Activated CD8-positive, alpha-beta memory T cell treated with anti-CD3 and anti-CD28 coated beads, Interleukin-2, amount 50 U/mL, for 48 hours (primary cell): ENCODE measurements at regions not wholly inside any gene's neighbourhood (a gene's known extent, or its start where the extent isn't known, plus 50 kb on each side); places are given as distances from the start of the nearest gene placed in this dataset.

Source experiments
- DNase-seq: peaks from one replicate; pipeline ENCODE4 v3.0.0-alpha.2; 2020

DNA sequence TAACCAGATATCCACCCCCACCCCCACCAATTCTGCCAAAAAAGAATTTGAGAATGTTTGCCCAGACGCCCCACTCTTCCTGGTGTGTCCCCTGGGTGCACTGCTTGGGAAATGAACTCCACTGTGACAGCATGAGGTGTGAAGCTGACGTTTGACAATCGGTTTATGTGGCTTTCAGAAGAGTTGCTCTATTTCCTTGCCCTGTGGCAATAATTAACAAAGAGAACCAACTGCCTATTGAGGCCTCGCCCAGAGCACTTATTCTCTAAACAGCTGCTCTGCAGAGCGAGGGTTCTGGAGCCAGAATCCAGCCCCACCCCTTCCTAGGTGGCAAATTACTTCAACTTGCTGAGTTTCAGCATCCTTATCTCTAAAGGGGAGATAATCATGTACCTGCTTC, 115.8 kb upstream of the SIX3 start:
- DNase-seq = no peak

DNA sequence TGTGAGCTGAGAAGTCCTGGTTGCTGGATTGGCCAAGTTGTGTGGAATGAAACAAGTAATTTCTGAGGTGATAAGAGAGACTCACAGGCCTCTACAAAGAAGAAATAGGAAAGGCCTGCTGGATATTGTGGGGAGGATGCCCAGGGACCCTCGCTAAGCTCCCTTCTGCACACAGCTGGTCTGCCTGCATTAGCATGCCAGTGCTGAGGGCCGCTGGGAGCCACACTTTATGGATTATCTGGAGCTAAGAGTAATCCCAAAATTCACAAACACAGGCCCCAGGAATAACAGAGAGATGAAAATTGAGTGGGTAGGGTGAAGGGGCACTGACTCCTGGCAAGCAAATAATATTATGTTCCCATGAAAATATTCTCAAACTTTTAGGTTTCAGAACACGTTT, 114.9 kb upstream of the SIX3 start:
- DNase-seq = no peak

DNA sequence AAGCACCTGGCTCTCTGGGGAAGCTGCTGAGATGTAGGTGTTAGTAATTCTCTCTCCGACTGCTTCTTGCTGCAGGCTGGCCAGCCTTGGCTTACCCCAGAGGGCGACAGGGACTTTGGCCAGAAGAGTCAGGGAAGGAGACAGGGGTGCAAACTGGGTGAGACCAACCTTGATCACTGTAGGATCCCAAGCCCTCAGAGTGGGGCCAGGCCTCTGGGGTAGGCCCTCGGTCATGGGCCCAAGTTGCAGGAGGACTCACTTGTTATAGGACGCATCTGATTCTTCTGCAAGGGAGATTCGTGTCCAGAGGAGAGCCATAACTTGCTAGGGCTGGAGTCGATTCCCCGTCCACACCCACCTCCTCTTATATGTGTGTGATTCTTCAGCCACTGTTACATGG, 111.7 kb upstream of the SIX3 start:
- no peak for DNase-seq

GRCh38 chr2:44833171-44834069, 108.1 kb upstream of the SIX3 start:
- no peak for DNase-seq

- DNase-seq = no peak
Observed at GRCh38 chr2:44834656-44835055, 106.8 kb upstream of the SIX3 start.

DNA sequence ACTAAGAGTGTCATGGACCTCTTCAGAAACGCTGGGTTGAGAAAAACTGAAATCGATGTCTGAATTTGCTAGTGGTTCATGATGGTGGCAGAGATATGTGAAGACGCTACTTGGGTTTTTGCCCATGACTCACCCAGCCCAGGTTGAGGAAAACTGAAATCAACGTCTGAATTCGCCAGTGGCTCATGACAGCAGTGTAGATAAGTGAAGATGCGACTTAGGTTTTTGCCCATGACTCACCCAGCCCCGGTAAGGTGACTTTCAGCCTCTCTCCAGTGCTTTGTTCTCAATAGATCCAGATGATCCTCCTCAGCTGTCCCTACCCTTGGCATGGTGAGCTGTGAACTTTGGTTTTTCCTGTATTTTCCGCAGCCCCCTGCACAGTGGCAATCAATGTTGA, 105.3 kb upstream of the SIX3 start:
- DNase-seq = peak; percentile 65

GRCh38 chr2:44836916-44837315, 104.6 kb upstream of the SIX3 start:
- no peak for DNase-seq

DNA sequence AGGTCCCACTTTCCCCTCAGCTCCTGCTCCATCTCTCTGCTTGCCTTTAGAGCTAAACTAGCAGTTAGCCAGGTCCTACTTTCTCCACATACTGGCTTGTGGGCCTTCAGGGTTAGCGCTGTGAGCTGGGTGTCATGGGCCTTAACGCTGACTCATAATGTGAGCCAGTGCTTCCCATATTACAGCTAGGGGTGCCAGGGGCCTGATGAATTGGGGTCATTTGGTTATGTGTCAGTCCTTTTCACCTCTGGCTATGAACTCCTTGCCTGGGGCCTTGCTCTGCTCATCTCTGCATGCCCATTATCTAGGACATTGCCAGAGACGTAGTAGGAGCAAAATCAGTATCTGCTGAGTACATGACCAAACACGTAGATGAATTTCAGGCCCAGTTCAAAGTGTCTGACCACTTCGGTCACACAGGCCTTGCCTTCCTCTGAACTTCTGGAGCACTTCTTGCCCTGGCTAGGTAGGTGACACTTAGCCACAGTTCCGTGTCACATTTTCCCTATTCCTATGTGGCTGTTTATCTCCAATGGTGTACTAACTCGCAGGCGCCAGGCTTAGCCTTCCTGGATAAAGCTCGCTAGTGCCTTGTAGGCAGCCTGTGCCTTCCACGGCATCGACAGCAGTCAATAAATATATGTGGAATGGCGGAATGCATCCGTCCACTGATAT, 103.2 kb upstream of the SIX3 start:
- DNase-seq = no peak

GRCh38 chr2:44839370-44839769, 102.1 kb upstream of the SIX3 start:
- no peak for DNase-seq

DNA sequence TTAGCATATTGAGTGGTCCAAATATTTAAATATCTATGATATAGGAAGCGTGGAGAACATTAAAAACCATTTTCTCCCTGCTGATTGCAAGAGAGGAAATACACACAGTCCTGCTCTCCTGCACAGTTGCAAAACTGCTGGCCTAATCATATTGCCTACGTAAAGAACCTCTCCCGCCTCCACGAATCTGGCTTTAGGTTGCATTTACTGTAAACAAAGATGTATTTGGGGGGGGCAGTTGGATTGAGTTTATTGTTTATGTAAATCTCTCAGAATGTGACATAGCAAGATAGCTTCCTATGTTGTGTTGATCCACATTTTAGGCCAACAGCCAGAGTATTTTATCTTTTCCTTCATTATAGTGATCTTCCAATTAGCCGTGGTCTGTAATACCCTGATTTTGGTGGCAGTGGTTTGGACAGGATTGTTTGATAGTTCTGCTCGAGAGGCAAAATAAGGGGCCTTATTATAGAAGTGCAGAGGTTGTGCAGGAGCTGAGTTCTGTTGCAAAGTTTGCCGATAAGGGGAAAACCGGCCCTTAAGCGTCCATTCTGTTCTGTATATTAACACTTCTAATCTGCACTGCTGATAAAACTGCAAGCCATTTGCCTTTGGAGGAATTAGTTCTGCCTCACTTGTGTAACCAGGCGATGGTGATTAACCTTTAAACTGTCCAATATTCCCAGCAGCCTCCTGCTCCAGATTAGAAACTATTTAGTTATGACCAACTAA, 101.6 kb upstream of the SIX3 start:
- no peak for DNase-seq

GRCh38 chr2:44840503-44840850, 101.0 kb upstream of the SIX3 start:
- DNase-seq = no peak

- no peak for DNase-seq
Observed at GRCh38 chr2:44843086-44843485, 98.4 kb upstream of the SIX3 start.

DNA sequence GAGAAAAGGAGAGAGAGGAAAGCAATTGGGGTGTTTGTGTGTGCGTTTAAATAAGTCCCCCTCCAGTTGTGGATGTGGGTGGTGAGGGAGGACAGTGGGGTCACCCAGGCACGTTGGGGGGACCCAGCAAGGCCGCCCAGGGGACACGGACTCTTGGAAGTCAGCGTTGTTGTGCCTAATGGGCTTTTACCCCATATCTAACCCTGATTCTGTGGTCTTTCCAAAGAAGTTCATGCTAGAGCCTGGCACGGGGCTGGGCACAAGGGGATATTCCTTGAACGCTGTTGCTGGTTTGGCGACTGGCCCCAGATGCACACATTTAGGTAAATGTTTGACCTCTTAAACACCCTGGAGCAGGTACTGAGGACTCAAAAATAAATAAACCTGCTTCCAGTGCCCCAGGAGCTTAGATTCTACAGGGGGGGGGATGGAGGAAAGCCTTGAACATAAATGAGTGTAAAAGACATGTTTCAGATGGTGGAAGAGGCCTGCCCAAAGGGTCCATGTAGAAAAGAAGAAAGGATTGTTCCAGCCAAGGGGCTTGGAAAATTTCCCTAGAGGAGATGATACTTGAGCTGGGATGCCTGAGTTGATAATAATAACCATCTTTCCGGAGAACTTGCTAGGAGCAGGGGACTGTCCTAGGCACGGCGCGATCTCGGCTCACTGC, 97.7 kb upstream of the SIX3 start:
- no peak for DNase-seq

DNA sequence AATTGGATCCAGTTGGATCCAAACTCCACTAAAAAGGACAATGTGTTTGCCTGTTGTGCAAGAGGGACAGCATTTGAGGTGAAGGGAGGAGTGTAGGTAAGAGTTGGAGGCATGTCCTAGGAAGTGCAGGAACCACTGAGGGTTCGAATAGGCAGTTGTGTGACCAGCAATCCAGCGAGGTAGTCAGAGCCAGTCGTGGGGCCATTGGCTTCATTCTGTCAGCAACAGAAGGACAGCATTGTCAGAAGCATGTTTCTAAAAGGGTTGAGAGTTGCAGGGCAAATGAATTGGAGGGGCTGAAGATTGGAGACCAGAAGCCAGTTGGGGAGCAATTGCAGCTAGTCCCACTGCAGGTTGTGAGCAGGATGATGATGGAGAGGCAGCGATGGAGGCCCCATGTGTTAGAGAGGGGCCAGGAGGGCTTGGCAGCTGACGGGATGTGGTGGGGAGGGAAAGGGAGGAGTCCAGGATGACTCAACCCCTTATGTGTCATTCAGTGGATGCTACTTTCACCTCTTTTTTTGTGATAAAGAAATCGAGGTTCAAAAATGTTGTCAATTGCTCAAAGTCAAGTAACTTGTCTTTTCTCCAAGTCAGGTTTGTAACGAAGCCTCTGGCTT, 96.7 kb upstream of the SIX3 start:
- DNase-seq = no peak

DNA sequence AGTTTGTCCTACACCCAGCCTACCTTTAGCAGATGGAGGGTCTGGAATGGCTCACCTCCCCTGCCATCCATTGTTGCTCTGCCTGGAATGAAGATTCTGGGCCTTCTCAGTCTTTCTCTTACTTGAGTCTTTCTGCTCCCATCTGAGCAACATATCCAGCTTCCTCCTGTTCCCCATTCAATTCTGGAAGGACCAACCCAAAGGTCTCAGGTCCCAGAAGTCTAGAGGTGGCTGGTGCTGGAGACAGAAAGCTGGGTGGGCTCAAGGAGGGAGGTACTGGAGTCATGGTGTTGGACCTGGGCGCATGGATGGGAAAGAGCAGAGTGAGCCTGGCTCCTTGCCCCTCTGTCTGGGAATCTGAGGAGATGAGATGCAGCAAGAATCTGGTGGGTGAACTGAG, 93.5 kb upstream of the SIX3 start:
- no peak for DNase-seq

GRCh38 chr2:44850016-44850415, 91.5 kb upstream of the SIX3 start:
- DNase-seq = no peak

DNA sequence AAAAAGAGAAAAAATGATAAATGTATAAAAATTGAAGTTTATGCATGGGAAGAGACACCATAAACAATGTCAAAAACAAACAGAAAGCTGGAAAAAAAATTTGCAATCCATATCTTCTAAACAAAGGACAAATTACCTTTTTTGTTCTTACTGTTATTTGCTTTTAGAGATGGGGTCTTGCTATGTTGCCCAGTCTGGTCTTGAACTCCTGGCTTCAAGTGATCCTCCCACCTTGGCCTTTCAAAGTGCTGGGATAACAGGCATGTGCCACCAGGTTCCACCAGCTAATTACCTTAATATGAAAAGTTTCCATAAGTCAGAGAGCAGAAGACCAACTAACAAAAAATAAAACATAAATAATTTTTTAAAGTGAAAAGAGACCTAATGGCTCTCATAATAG, 90.0 kb upstream of the SIX3 start:
- no peak for DNase-seq

DNA sequence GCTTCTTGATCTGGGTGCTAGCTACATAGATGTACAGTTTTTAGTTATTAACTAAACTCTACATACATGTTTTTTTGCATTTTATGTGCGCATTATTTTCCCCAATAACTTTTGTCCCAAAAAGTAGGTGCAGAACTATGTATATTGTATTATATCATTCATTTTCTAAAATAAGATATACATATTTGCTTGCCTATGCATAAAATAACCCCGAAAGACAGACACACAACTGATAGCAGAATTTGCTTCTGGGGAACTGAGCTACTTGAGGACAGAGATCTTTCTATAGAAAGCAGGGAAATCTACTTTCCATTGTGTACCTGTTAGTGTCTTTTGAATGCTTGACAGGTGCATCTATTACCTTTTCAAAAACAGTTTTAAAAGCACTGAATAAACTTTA, 88.9 kb upstream of the SIX3 start:
- DNase-seq = no peak

DNA sequence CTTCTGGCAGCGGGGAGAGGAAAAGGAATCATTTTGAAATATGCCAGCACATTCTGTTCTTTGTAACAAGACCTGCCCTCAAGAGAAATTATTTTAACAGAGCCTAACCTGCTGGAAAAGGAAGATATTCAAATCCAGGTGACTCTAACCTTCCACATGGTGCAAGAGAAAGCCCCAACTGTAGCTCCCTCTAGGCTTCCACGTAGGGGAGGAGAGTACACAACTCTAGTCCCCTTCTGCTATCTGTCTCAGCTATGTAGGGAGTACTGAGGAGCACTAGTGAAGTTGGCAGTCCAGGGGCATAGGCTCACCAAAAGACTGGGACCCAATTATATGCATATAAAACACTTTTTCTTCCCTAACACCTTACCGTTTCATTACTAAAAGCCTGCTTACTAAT, 82.2 kb upstream of the SIX3 start:
- DNase-seq = no peak

GRCh38 chr2:44866152-44866551, 75.3 kb upstream of the SIX3 start:
- no peak for DNase-seq

DNA sequence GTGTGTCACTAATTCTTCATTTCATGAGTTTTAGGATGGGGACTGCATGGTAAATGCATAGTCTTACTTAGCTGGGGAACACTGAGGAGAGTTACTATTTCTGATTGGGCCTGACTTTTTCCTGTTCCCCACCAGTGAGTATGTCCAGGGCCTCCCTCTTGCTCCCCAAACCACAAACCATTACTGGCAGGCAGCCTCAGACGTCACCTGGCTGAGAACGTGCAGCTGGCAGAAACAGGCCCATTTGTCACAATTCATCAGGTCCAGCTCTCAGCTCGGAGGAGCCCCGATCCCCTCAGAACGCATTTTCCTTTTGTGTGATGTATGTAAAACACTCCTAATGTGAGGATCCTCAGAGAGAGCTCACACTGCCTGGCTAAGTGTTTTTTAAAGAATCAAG, 71.7 kb upstream of the SIX3 start:
- no peak for DNase-seq

DNA sequence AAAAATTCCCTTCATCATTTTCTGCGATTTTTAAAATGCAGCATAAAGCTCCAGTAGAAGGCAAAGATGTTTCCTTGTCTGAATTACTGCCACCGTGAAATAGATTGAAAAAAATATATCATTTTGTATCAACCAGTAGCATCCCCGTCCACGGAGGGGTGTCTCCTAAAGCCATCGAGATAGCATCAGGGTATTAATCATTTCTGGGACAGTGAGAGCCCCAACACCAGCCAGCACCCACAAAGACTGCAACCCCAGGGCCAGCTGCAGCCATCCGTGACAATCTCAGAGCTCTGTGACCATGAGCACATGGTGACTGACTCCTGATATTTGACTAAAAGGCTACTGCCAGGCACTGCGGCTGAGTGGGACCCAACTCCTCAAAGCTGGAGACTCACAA, 64.1 kb upstream of the SIX3 start:
- no peak for DNase-seq
